GM12878 (cell line): ENCODE measurements at regions not wholly inside any gene's neighbourhood (a gene's known extent, or its start where the extent isn't known, plus 50 kb on each side); places are given as distances from the start of the nearest gene placed in this dataset.
A peak's percentile ranks its signal among the peaks of the same experiment; 100 is the strongest.

Experiments used
- ATAC-seq: fragments of 200-7000 bp; cut with Tn5 transposase; 3 replicates; pipeline ENCODE4 v1.9.1; 2020; ENCODE audit warnings: mild to moderate bottlenecking, moderate library complexity
- BruUV-seq: library from RNA; stranded (reverse); fragments of 400-500 nt; replicated peaks from 2 replicates; lab custom pipeline; 2021; lab: Mats Ljungman, UMichigan
- CTCF ChIA-PET: fragments of 300-600 bp; sonication (Branson Sonifier 250); formaldehyde crosslinking; extraction: SDS; loops from one replicate; lab custom pipeline; 2021; ENCODE audit warnings: inconsistent platforms; lab: Yijun Ruan, JAX
- POLR2A ChIA-PET: fragments of 350-600 bp; formaldehyde crosslinking; extraction: SDS; loops from one replicate; lab custom pipeline; 2021; ENCODE audit warnings: inconsistent platforms; lab: Charles Lee
- RAD21 ChIA-PET: fragments of 300-600 bp; sonication (Branson Sonifier 250); formaldehyde crosslinking; loops from one replicate; lab custom pipeline; 2023; ENCODE audit warnings: antibody characterized with exemption; ENCODE audit not compliant: unreplicated experiment; lab: Charles Lee
- SMC1A ChIA-PET: fragments of 300-600 bp; sonication (Branson Sonifier 250); formaldehyde crosslinking; loops from one replicate; lab custom pipeline; 2023; ENCODE audit not compliant: unreplicated experiment, uncharacterized antibody; lab: Charles Lee
- DNase-seq: peaks from one replicate; pipeline ENCODE4 v3.0.0-alpha.2; 2011; ENCODE audit warnings: low read depth, low spot score
- FAIRE-seq: peaks from 3 replicates; lab custom pipeline; 2011; peaks lifted over from hg19 to GRCh38; lab: Jason Lieb, UNC
- H2AFZ ChIP-seq: 2 replicates; pipeline ENCODE4 v1.6.0; 2011; ENCODE audit warnings: low read depth, low read length, control low read depth; ENCODE audit not compliant: control insufficient read depth
- H3K27ac ChIP-seq: 2 replicates; pipeline ENCODE4 v1.5.1; 2011; ENCODE audit warnings: control low read depth; ENCODE audit not compliant: control insufficient read depth, insufficient read depth
- H3K27me3 ChIP-seq, 2 experiments: replicated peaks in 1 of 2; 2 replicates each; pipeline versions ENCODE4 v1.6.0 to v1.6.1; 2011; ENCODE audit warnings: low read length in 1 of 2; ENCODE audit not compliant: control insufficient read depth in 2 of 2, insufficient read depth in 2 of 2
- H3K36me3 ChIP-seq, 2 experiments: 2 replicates each; pipeline ENCODE4 v1.5.1; 2011; ENCODE audit warnings: low read length in 1 of 2; ENCODE audit not compliant: control insufficient read depth in 2 of 2, insufficient read depth in 2 of 2
- H3K4me1 ChIP-seq: 2 replicates; pipeline ENCODE4 v1.6.1; 2011; ENCODE audit warnings: mild to moderate bottlenecking, low read length, moderate library complexity, mixed read lengths; ENCODE audit not compliant: control insufficient read depth, insufficient read depth
- H3K4me2 ChIP-seq: 2 replicates; pipeline ENCODE4 v1.6.0; 2011; ENCODE audit warnings: control low read depth; ENCODE audit not compliant: control insufficient read depth, insufficient read depth
- H3K4me3 ChIP-seq: fragments of 200-600 bp; sonication (generic); 2 replicates; pipeline ENCODE4 v1.5.1; 2016
- H3K79me2 ChIP-seq: 2 replicates; pipeline ENCODE4 v1.6.0; 2011; ENCODE audit warnings: low read length; ENCODE audit not compliant: control insufficient read depth, insufficient read depth
- H3K9ac ChIP-seq: 2 replicates; pipeline ENCODE4 v1.8.0; 2011; ENCODE audit warnings: low read length, control low read depth, mixed read lengths; ENCODE audit not compliant: control insufficient read depth, insufficient read depth
- H3K9me3 ChIP-seq: replicated peaks from 3 replicates; pipeline ENCODE4 v1.5.1; 2011; ENCODE audit warnings: mild to moderate bottlenecking, low read length; ENCODE audit not compliant: control insufficient read depth, insufficient read depth
- H4K20me1 ChIP-seq: 2 replicates; pipeline ENCODE4 v1.6.0; 2011; ENCODE audit not compliant: control insufficient read depth, insufficient read depth
- CBX3 ChIP-seq: fragments of 200-600 bp; sonication (generic); IDR thresholded peaks from 2 replicates; pipeline ENCODE4 v1.6.1; 2016; ENCODE audit warnings: low read depth, borderline replicate concordance
- CHD1 ChIP-seq: IDR thresholded peaks from 2 replicates; pipeline ENCODE4 v1.6.1; 2012; ENCODE audit warnings: low read depth, low read length, improper control_type of control experiment
- CTCF ChIP-seq, 3 experiments: IDR thresholded peaks in 2 of 3; conservative IDR thresholded peaks in 1 of 3; 2 replicates each; pipeline ENCODE4 v1.5.1; 2011; ENCODE audit warnings: low read depth in 3 of 3, low read length in 3 of 3, mild to moderate bottlenecking in 3 of 3, control low read depth in 2 of 3, moderate library complexity in 2 of 3, inconsistent platforms in 1 of 3, mixed read lengths in 1 of 3; ENCODE audit not compliant: control insufficient read depth in 2 of 3, insufficient read depth in 1 of 3; ENCODE audit errors: extremely low read depth in 1 of 3
- HDGF ChIP-seq: fragments of 450-650 bp; IDR thresholded peaks from 2 replicates; pipeline ENCODE4 v1.6.1; 2016; ENCODE audit warnings: antibody characterized with exemption
- IKZF1 ChIP-seq: fragments of 450-650 bp; conservative IDR thresholded peaks from 2 replicates; pipeline ENCODE4 v1.6.1; 2017; ENCODE audit warnings: antibody characterized with exemption, mild to moderate bottlenecking
- KLF5 ChIP-seq: fragments of 450-650 bp; IDR thresholded peaks from 2 replicates; pipeline ENCODE4 v1.6.1; 2014; ENCODE audit warnings: mild to moderate bottlenecking; ENCODE audit not compliant: partially characterized antibody
- MYC ChIP-seq: IDR thresholded peaks from 2 replicates; pipeline ENCODE4 v1.6.1; 2011; ENCODE audit warnings: mild to moderate bottlenecking, low read length, moderate library complexity, inconsistent platforms; ENCODE audit not compliant: insufficient read depth, insufficient replicate concordance, insufficient read length, severe bottlenecking
- NBN ChIP-seq: fragments of 450-650 bp; IDR thresholded peaks from 2 replicates; pipeline ENCODE4 v1.6.1; 2016
- NFYA ChIP-seq: IDR thresholded peaks from 2 replicates; pipeline ENCODE4 v1.6.1; 2011; ENCODE audit warnings: low read depth, mild to moderate bottlenecking, low read length, improper control_type of control experiment, borderline replicate concordance
- NR2C1 ChIP-seq: fragments of 450-650 bp; IDR thresholded peaks from 2 replicates; pipeline ENCODE4 v1.6.1; 2017; ENCODE audit warnings: antibody characterized with exemption, mild to moderate bottlenecking, moderate library complexity
- NR2C2 ChIP-seq: IDR thresholded peaks from 2 replicates; pipeline ENCODE4 v1.6.1; 2011; ENCODE audit warnings: borderline replicate concordance, low read depth; ENCODE audit not compliant: control insufficient read depth, insufficient read length
- POLR2A ChIP-seq: IDR thresholded peaks from 2 replicates; pipeline ENCODE4 v1.6.1; 2011; ENCODE audit warnings: low read depth, mild to moderate bottlenecking, low read length
- POU2F2 ChIP-seq: IDR thresholded peaks from 3 replicates; pipeline ENCODE4 v1.6.1; 2011; ENCODE audit warnings: low read depth, mild to moderate bottlenecking, low read length, borderline replicate concordance
- RAD21 ChIP-seq: IDR thresholded peaks from 2 replicates; pipeline ENCODE4 v1.6.1; 2011; ENCODE audit warnings: mild to moderate bottlenecking, low read depth, low read length, moderate library complexity; ENCODE audit not compliant: insufficient read depth
- RB1 ChIP-seq: fragments of 450-650 bp; formaldehyde crosslinking; IDR thresholded peaks from 2 replicates; pipeline ENCODE4 v1.6.1; 2017; ENCODE audit warnings: mild to moderate bottlenecking, borderline replicate concordance
- SIN3A ChIP-seq: IDR thresholded peaks from 2 replicates; pipeline ENCODE4 v1.6.1; 2012; ENCODE audit warnings: low read depth, low read length, improper control_type of control experiment
- SMARCA5 ChIP-seq: fragments of 450-650 bp; IDR thresholded peaks from 2 replicates; pipeline ENCODE4 v1.6.1; 2017; ENCODE audit warnings: mild to moderate bottlenecking
- SMC3 ChIP-seq: IDR thresholded peaks from 2 replicates; pipeline ENCODE4 v1.6.1; 2011; ENCODE audit warnings: low read length, improper control_type of control experiment, borderline replicate concordance
- TBL1XR1 ChIP-seq: IDR thresholded peaks from 2 replicates; pipeline ENCODE4 v1.6.1; 2012; ENCODE audit warnings: low read depth, low read length, improper control_type of control experiment
- ZNF207 ChIP-seq: fragments of 450-650 bp; IDR thresholded peaks from 2 replicates; pipeline ENCODE4 v1.6.1; 2014; ENCODE audit warnings: antibody characterized with exemption, mild to moderate bottlenecking, borderline replicate concordance
- WGBS: methylation state at CpG from one replicate; pipeline ENCODE4 v1.1.6; 2016; ENCODE audit warnings: low lambda C conversion rate; ENCODE audit not compliant: insufficient replicate concordance, insufficient coverage; ENCODE audit errors: missing lambda C conversion rate; 5-methylcytosine and 5-hydroxymethylcytosine counted together
- in situ Hi-C: fragments of 300-500 bp; cut with MboI; formaldehyde crosslinking; loops from 9 replicates; pipeline ENCODE4 v1.14.3; 2018; ENCODE audit warnings: mixed read lengths
- intact Hi-C: fragments of 100-400 bp; cut with micrococcal nuclease; formaldehyde crosslinking; loops from one replicate; pipeline ENCODE4 v1.14.2; 2022; ENCODE audit not compliant: unreplicated experiment
- TF ChIP-seq, protein P1 (sequence below): IDR thresholded peaks from 2 replicates; pipeline ENCODE4 v1.6.1; 2011; ENCODE audit warnings: mild to moderate bottlenecking, low read depth, low read length, moderate library complexity; ENCODE audit not compliant: insufficient replicate concordance

DNA sequence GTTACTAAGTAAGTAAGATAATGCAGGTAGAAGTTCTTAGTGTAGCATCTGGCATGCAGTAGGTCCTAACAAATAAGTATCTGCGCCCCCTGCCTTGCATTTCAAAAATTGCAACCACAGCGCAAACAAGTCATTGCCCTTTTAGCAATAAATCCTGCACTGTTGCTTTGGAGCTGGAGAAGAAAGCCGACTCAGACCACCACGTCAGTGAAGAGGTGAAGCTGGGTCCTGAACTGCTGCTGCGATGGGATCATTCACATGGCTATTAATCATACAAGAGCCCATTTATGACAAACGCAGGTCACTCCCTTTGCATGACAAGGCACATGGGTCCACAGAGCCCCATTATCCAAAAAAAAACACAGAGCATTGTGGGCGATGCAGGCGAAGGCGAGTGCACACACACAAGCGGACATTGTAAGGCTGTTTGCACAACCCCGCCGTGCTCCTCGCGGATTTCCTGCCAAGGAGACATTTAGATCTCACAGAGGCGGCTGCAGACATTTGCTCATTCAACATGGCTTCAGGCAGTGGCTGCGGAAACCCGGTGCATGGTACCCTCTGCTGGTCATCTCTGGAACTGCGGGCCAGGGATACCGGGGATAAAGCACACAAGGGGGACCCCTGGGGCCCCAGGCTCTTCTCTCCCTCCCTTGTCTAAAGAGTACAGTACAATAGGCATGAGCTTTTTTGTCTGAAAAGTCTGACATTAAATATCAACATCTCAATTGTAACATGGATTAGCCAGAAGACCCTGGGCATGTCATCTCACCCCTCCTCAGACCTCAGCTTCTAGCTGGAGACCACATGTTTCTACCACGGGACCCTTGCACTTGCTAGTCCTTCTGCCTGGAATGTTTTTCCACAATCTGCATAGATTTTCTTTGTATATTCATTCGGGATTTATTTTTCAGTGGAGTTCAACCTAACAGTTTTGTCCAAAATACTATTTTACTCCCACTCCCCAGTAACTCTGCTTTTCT lies 56.7 kb downstream of the CYRIA start:
- DNase-seq (peak; percentile 16), ATAC-seq (peak; percentile 97), FAIRE-seq (peak; percentile 88)
- no TSS peak for BruUV-seq
- RAD21 ChIA-PET: interaction anchor here (1.0 to 1.6 kb wide), 3 partner anchors 82 to 971 kb away, joined by 3 to 9 read pairs (median 4); no protein-coding TSS in a partner anchor
- H3K79me2 ChIP-seq: no peaks in the 10 kb centered on the region
- H3K36me3 ChIP-seq: no peaks in the 10 kb centered on the region
- in situ Hi-C loops (no loop called here), intact Hi-C loops (loop anchor here (1.0 to 2.0 kb wide), 4 partner anchors 56 to 972 kb away; no protein-coding TSS in a partner anchor)
- H3K4me1 ChIP-seq: no peaks in the 10 kb centered on the region
- POLR2A ChIA-PET: no interaction called here
- H3K27me3 ChIP-seq: no peaks in the 10 kb centered on the region
- no peaks in the 10 kb centered on the region for H3K9me3 ChIP-seq
- H3K9ac ChIP-seq: no peak overlapping the region
- H2AFZ ChIP-seq: peak overlapping the region; percentile 81
- SMC1A ChIA-PET: interaction anchor here (0.6 to 1.9 kb wide), 11 partner anchors 13 to 150 kb away, joined by 3 to 19 read pairs (median 4); no protein-coding TSS in a partner anchor
- WGBS: 6% methylated on average over 21 of the region's 21 CpGs
- no peaks in the 10 kb centered on the region for H4K20me1 ChIP-seq
- CTCF ChIA-PET: interaction anchor here (0.6 to 1.9 kb wide), 38 partner anchors 8 to 972 kb away, joined by 3 to 29 read pairs (median 6); partner anchors contain the start of gene CYRIA
- no peak overlapping the region for H3K27ac ChIP-seq
- peak overlapping the region; percentile 69 for H3K4me2 ChIP-seq
- H3K4me3 ChIP-seq: peak overlapping the region; percentile 44
- TF ChIP-seq SMARCA5 (0 out of 2 replicates have a peak, but pooled peaks have one; percentile 47), KLF5 (no peak), POU2F2 (0 out of 3 replicates have a peak, but pooled peaks have one; percentile 22), ZNF207 (0 out of 2 replicates have a peak, but pooled peaks have one; percentile 45), MYC (no peak), TBL1XR1 (no peak), SIN3A (no peak), CBX3 (no peak), SMC3 (peak; percentile 73), NBN (0 out of 2 replicates have a peak, but pooled peaks have one; percentile 29), RAD21 (peak; percentile 74), CHD1 (no peak), NR2C1 (no peak), RB1 (no peak), IKZF1 (no peak), POLR2A (no peak), NFYA (no peak), HDGF (peak; percentile 61; the same call in 1 of the 2 replicates), NR2C2 (no peak), CTCF (IDR thresholded peaks at IDR 0.05 in 2 of 3, conservative IDR thresholded peaks at IDR 0.05 in 1 of 3; ENCODE audit: control insufficient read depth in 2 of 3, extremely low read depth in 1 of 3, insufficient read depth in 1 of 3, low read depth in 3 of 3, low read length in 3 of 3) (peak; percentile 93 to 99 (median 94))
- TF ChIP-seq, protein P1, sequence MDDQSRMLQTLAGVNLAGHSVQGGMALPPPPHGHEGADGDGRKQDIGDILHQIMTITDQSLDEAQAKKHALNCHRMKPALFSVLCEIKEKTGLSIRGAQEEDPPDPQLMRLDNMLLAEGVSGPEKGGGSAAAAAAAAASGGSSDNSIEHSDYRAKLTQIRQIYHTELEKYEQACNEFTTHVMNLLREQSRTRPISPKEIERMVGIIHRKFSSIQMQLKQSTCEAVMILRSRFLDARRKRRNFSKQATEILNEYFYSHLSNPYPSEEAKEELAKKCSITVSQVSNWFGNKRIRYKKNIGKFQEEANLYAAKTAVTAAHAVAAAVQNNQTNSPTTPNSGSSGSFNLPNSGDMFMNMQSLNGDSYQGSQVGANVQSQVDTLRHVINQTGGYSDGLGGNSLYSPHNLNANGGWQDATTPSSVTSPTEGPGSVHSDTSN: peak; percentile 28
